Naive B cell (primary cell): ENCODE measurements at regions not wholly inside any gene's neighbourhood (a gene's known extent, or its start where the extent isn't known, plus 50 kb on each side); places are given as distances from the start of the nearest gene placed in this dataset.
A peak's percentile ranks its signal among the peaks of the same experiment; 100 is the strongest.

Source experiments
- ATAC-seq, 2 donors: fragments of 150-1000 bp; cut with Tn5 transposase; 2 replicates each; pipeline ENCODE4 v1.10.0; 2021; ENCODE audit warnings: low read depth in 2 of 2, mild to moderate bottlenecking in 2 of 2, moderate library complexity in 2 of 2
- DNase-seq: peaks from one replicate; pipeline ENCODE4 v3.0.0; 2022
- H3K27ac Mint-ChIP-seq, 6 donors: one replicate each; pipeline ENCODE4 v1.8.0; 2020 to 2022; ENCODE audit warnings: mild to moderate bottlenecking in 6 of 6, mixed read lengths in 6 of 6, moderate library complexity in 5 of 6, inconsistent platforms in 2 of 6
- H3K27me3 Mint-ChIP-seq, 3 donors: one replicate each; pipeline ENCODE4 v1.8.0; 2021 to 2022; ENCODE audit warnings: mixed read lengths in 3 of 3, mild to moderate bottlenecking in 1 of 3
- H3K36me3 Mint-ChIP-seq, 2 donors: one replicate each; pipeline ENCODE4 v1.8.0; 2020 to 2022; ENCODE audit warnings: mixed read lengths in 2 of 2, inconsistent platforms in 1 of 2, mild to moderate bottlenecking in 1 of 2
- H3K4me1 Mint-ChIP-seq, 3 donors: one replicate each; pipeline ENCODE4 v1.8.0; 2020 to 2022; ENCODE audit warnings: mixed read lengths in 3 of 3, inconsistent platforms in 1 of 3, mild to moderate bottlenecking in 1 of 3, moderate library complexity in 1 of 3
- H3K4me3 Mint-ChIP-seq, 8 donors: one replicate each; pipeline ENCODE4 v1.8.0; 2020 to 2022; ENCODE audit warnings: mild to moderate bottlenecking in 8 of 8, mixed read lengths in 8 of 8, moderate library complexity in 8 of 8, inconsistent platforms in 2 of 8
- H3K9me3 Mint-ChIP-seq, 7 donors: one replicate each; pipeline ENCODE4 v1.8.0; 2020 to 2022; ENCODE audit warnings: mixed read lengths in 7 of 7, mild to moderate bottlenecking in 5 of 7, inconsistent platforms in 2 of 7, moderate library complexity in 1 of 7

- H3K9me3 Mint-ChIP-seq: no peaks in the 10 kb centered on the region
- H3K27me3 Mint-ChIP-seq: peaks cover 9 to 49% (median 12%) of the 10 kb centered on the region in 3 donors
- no peak overlapping the region for H3K4me3 Mint-ChIP-seq
- H3K4me1 Mint-ChIP-seq: peaks cover 0 to 3% (median 0%) of the 10 kb centered on the region in 3 donors
- H3K27ac Mint-ChIP-seq: no peak overlapping the region
- ATAC-seq (no peak), DNase-seq (no peak)
- no peaks in the 10 kb centered on the region for H3K36me3 Mint-ChIP-seq
These were observed 205.2 kb upstream of the PPP2R2D start for GRCh38 chr10:131695496-131696165.

GRCh38 chr10:131697476-131698128, 203.2 kb upstream of the PPP2R2D start:
- H3K4me1 Mint-ChIP-seq: no peaks in the 10 kb centered on the region
- H3K27me3 Mint-ChIP-seq: peaks cover 0 to 51% (median 12%) of the 10 kb centered on the region in 3 donors
- no peak overlapping the region for H3K27ac Mint-ChIP-seq
- no peaks in the 10 kb centered on the region for H3K9me3 Mint-ChIP-seq
- DNase-seq: no peak
- no peak for ATAC-seq
- H3K36me3 Mint-ChIP-seq: no peaks in the 10 kb centered on the region
- no peak overlapping the region for H3K4me3 Mint-ChIP-seq

GRCh38 chr10:131698232-131698631, 202.6 kb upstream of the PPP2R2D start:
- H3K36me3 Mint-ChIP-seq: no peaks in the 10 kb centered on the region
- H3K27me3 Mint-ChIP-seq: peaks cover 4 to 45% (median 12%) of the 10 kb centered on the region in 3 donors
- H3K9me3 Mint-ChIP-seq: no peaks in the 10 kb centered on the region
- no peak overlapping the region for H3K4me3 Mint-ChIP-seq
- H3K27ac Mint-ChIP-seq: no peak overlapping the region
- no peak for ATAC-seq
- no peaks in the 10 kb centered on the region for H3K4me1 Mint-ChIP-seq
- DNase-seq: no peak

GRCh38 chr10:131698986-131699385, 201.8 kb upstream of the PPP2R2D start:
- ATAC-seq (no peak), DNase-seq (no peak)
- H3K9me3 Mint-ChIP-seq: no peaks in the 10 kb centered on the region
- no peak overlapping the region for H3K4me3 Mint-ChIP-seq
- peak overlapping the region in 1 of 6 donors; percentile 34 for H3K27ac Mint-ChIP-seq
- no peaks in the 10 kb centered on the region for H3K4me1 Mint-ChIP-seq
- H3K36me3 Mint-ChIP-seq: no peaks in the 10 kb centered on the region
- peaks cover 8 to 39% (median 8%) of the 10 kb centered on the region in 3 donors for H3K27me3 Mint-ChIP-seq

GRCh38 chr10:131700032-131700431, 200.8 kb upstream of the PPP2R2D start:
- H3K9me3 Mint-ChIP-seq: peaks cover 0 to 3% (median 0%) of the 10 kb centered on the region in 7 donors
- H3K27ac Mint-ChIP-seq: peak overlapping the region in 1 of 6 donors; percentile 92
- H3K36me3 Mint-ChIP-seq: no peaks in the 10 kb centered on the region
- DNase-seq (no peak), ATAC-seq (no peak)
- peaks cover 8 to 32% (median 12%) of the 10 kb centered on the region in 3 donors for H3K27me3 Mint-ChIP-seq
- H3K4me1 Mint-ChIP-seq: no peaks in the 10 kb centered on the region
- H3K4me3 Mint-ChIP-seq: no peak overlapping the region

- Mint-ChIP-seq H3K27ac (no peak overlapping the region), H3K27me3 (peaks cover 8 to 29% (median 12%) of the 10 kb centered on the region in 3 donors), H3K9me3 (peaks cover 0 to 3% (median 0%) of the 10 kb centered on the region in 7 donors), H3K4me3 (no peak overlapping the region), H3K36me3 (no peaks in the 10 kb centered on the region), H3K4me1 (no peaks in the 10 kb centered on the region)
- no peak for DNase-seq
- no peak for ATAC-seq
These were observed 200.3 kb upstream of the PPP2R2D start for GRCh38 chr10:131700506-131700905.

GRCh38 chr10:131701131-131701947, 199.5 kb upstream of the PPP2R2D start:
- DNase-seq (no peak), ATAC-seq (no peak)
- H3K27ac Mint-ChIP-seq: no peak overlapping the region
- peaks cover 0 to under 1% of the 10 kb centered on the region in 2 donors for H3K36me3 Mint-ChIP-seq
- no peaks in the 10 kb centered on the region for H3K4me1 Mint-ChIP-seq
- H3K9me3 Mint-ChIP-seq: peaks cover 0 to 3% (median under 1%) of the 10 kb centered on the region in 7 donors
- peaks cover 8 to 26% (median 12%) of the 10 kb centered on the region in 3 donors for H3K27me3 Mint-ChIP-seq
- H3K4me3 Mint-ChIP-seq: no peak overlapping the region

GRCh38 chr10:131702531-131703356, 198.1 kb upstream of the PPP2R2D start:
- no peak for DNase-seq

GRCh38 chr10:131703541-131703940, 197.3 kb upstream of the PPP2R2D start:
- H3K27ac Mint-ChIP-seq: no peak overlapping the region
- H3K9me3 Mint-ChIP-seq: peaks cover 2 to 16% (median 10%) of the 10 kb centered on the region in 7 donors
- no peak for ATAC-seq
- peaks cover 10 to 14% of the 10 kb centered on the region in 2 donors for H3K36me3 Mint-ChIP-seq
- DNase-seq: no peak
- no peak overlapping the region for H3K4me3 Mint-ChIP-seq
- H3K4me1 Mint-ChIP-seq: no peaks in the 10 kb centered on the region
- H3K27me3 Mint-ChIP-seq: peaks cover 13 to 44% (median 20%) of the 10 kb centered on the region in 3 donors

More at GRCh38 chr10:131702531-131703356, 198.1 kb upstream of the PPP2R2D start:
- H3K4me1 Mint-ChIP-seq: no peaks in the 10 kb centered on the region
- ATAC-seq: no peak
- peaks cover 10 to 14% of the 10 kb centered on the region in 2 donors for H3K36me3 Mint-ChIP-seq
- peaks cover 2 to 16% (median 9%) of the 10 kb centered on the region in 7 donors for H3K9me3 Mint-ChIP-seq
- H3K27ac Mint-ChIP-seq: no peak overlapping the region
- no peak overlapping the region for H3K4me3 Mint-ChIP-seq
- H3K27me3 Mint-ChIP-seq: peaks cover 14 to 40% (median 14%) of the 10 kb centered on the region in 3 donors

GRCh38 chr10:131703941-131704340, 196.9 kb upstream of the PPP2R2D start:
- DNase-seq: no peak
- H3K27ac Mint-ChIP-seq: no peak overlapping the region

GRCh38 chr10:131706476-131706875, 194.3 kb upstream of the PPP2R2D start:
- H3K4me1 Mint-ChIP-seq: peaks cover 0 to 5% (median 0%) of the 10 kb centered on the region in 3 donors
- H3K27ac Mint-ChIP-seq: peak overlapping the region in 1 of 6 donors; percentile 15
- ATAC-seq (no peak), DNase-seq (no peak)
- H3K4me3 Mint-ChIP-seq: peak overlapping the region in 1 of 8 donors; percentile 30
- peaks cover 2 to 16% (median 11%) of the 10 kb centered on the region in 7 donors for H3K9me3 Mint-ChIP-seq
- H3K36me3 Mint-ChIP-seq: peaks cover 10 to 14% of the 10 kb centered on the region in 2 donors
- H3K27me3 Mint-ChIP-seq: peaks cover 19 to 35% (median 32%) of the 10 kb centered on the region in 3 donors

More at GRCh38 chr10:131703941-131704340, 196.9 kb upstream of the PPP2R2D start:
- Mint-ChIP-seq H3K9me3 (peaks cover 2 to 16% (median 10%) of the 10 kb centered on the region in 7 donors), H3K4me1 (no peaks in the 10 kb centered on the region), H3K27me3 (peaks cover 10 to 41% (median 21%) of the 10 kb centered on the region in 3 donors), H3K4me3 (no peak overlapping the region), H3K36me3 (peaks cover 10 to 14% of the 10 kb centered on the region in 2 donors)
- ATAC-seq: no peak

- Mint-ChIP-seq H3K4me1 (peaks cover 0 to 5% (median 0%) of the 10 kb centered on the region in 3 donors), H3K4me3 (no peak overlapping the region), H3K27ac (peak overlapping the region in 1 of 6 donors; percentile 15), H3K9me3 (peaks cover 2 to 16% (median 11%) of the 10 kb centered on the region in 7 donors), H3K36me3 (peaks cover 10 to 14% of the 10 kb centered on the region in 2 donors), H3K27me3 (peaks cover 19 to 32% (median 30%) of the 10 kb centered on the region in 3 donors)
- DNase-seq (no peak), ATAC-seq (no peak)
These were observed 193.9 kb upstream of the PPP2R2D start for GRCh38 chr10:131706952-131707351.
